ENCODE measurements at regions not wholly inside any gene's neighbourhood (a gene's known extent, or its start where the extent isn't known, plus 50 kb on each side); places are given as distances from the start of the nearest gene placed in this dataset.

DNA sequence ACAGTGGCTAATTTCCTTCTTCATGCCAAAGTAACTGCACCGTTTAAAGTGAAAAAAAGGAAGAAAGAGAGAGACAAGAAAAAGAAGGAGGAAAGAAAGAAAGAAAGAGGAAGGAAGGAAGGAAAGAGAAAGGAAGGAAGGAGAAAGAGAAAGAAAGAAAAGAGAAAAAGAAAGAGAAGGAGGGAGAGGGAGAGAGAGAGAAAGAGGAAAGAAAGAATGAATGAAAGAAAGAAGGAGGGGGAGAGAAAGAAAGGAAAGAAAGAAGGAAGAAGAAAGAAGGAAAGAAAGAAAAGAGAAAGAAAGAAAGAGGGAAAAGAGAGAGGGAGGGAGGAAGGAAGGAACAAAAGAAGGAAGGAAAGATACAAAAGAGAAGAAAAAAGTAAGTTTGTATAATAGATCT, 100.6 kb downstream of the GTPBP8 start:
- no peak overlapping the region for H3K4me3 ChIP-seq
- H3K27me3 ChIP-seq = no peaks in the 10 kb centered on the region
- no peaks in the 10 kb centered on the region for H3K36me3 ChIP-seq
- H3K9me3 ChIP-seq = no peaks in the 10 kb centered on the region
- no peak overlapping the region for H3K27ac ChIP-seq
- ATAC-seq (ENCODE audit: low FRiP score in 2 of 2) (no peak), DNase-seq (no peak)
- no peak for TF ChIP-seq POLR2A (IDR thresholded peaks at IDR 0.05)
- TF ChIP-seq POLR2AphosphoS5 (IDR thresholded peaks at IDR 0.05) = no peak
- no peak for TF ChIP-seq EP300 (IDR thresholded peaks at IDR 0.05)
- TF ChIP-seq, protein P1, sequence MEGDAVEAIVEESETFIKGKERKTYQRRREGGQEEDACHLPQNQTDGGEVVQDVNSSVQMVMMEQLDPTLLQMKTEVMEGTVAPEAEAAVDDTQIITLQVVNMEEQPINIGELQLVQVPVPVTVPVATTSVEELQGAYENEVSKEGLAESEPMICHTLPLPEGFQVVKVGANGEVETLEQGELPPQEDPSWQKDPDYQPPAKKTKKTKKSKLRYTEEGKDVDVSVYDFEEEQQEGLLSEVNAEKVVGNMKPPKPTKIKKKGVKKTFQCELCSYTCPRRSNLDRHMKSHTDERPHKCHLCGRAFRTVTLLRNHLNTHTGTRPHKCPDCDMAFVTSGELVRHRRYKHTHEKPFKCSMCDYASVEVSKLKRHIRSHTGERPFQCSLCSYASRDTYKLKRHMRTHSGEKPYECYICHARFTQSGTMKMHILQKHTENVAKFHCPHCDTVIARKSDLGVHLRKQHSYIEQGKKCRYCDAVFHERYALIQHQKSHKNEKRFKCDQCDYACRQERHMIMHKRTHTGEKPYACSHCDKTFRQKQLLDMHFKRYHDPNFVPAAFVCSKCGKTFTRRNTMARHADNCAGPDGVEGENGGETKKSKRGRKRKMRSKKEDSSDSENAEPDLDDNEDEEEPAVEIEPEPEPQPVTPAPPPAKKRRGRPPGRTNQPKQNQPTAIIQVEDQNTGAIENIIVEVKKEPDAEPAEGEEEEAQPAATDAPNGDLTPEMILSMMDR (IDR thresholded peaks at IDR 0.05) = no peak
- WGBS, 2 donors = 50 to 73% methylated on average over 1 of the region's 1 CpG
- H3K4me1 ChIP-seq = no peaks in the 10 kb centered on the region

DNA sequence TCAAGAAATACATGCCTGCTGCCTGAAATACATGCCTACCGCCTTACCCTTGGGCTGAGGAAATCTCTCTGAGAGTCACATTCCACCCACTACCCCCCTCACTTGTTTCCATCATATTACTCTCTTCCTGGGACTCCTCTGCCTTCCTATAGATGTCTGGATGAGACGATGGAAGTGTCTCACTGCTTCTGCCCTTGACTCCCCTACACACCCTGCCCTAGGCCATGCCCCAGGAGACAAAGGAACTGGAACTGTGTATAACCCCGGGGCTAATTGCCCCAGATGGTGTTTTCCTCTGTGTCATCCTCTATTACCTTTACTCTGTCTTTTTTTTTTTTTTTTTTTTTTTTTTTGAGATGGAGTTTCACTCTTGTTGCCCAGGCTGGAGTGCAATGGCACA, 102.0 kb downstream of the GTPBP8 start:
- ATAC-seq (ENCODE audit: low FRiP score in 2 of 2) (no peak), DNase-seq (no peak)
- TF ChIP-seq POLR2A (IDR thresholded peaks at IDR 0.05) (no peak), EP300 (IDR thresholded peaks at IDR 0.05) (no peak), POLR2AphosphoS5 (IDR thresholded peaks at IDR 0.05) (no peak)
- TF ChIP-seq, protein P1 (IDR thresholded peaks at IDR 0.05) = no peak
- H3K9me3 ChIP-seq = no peaks in the 10 kb centered on the region
- no peaks in the 10 kb centered on the region for H3K27me3 ChIP-seq
- H3K4me1 ChIP-seq = no peaks in the 10 kb centered on the region
- no peaks in the 10 kb centered on the region for H3K36me3 ChIP-seq
- H3K4me3 ChIP-seq = no peak overlapping the region
- no peak overlapping the region for H3K27ac ChIP-seq
- WGBS, 2 donors = 90 to 95% methylated on average over 3 of the region's 3 CpGs

DNA sequence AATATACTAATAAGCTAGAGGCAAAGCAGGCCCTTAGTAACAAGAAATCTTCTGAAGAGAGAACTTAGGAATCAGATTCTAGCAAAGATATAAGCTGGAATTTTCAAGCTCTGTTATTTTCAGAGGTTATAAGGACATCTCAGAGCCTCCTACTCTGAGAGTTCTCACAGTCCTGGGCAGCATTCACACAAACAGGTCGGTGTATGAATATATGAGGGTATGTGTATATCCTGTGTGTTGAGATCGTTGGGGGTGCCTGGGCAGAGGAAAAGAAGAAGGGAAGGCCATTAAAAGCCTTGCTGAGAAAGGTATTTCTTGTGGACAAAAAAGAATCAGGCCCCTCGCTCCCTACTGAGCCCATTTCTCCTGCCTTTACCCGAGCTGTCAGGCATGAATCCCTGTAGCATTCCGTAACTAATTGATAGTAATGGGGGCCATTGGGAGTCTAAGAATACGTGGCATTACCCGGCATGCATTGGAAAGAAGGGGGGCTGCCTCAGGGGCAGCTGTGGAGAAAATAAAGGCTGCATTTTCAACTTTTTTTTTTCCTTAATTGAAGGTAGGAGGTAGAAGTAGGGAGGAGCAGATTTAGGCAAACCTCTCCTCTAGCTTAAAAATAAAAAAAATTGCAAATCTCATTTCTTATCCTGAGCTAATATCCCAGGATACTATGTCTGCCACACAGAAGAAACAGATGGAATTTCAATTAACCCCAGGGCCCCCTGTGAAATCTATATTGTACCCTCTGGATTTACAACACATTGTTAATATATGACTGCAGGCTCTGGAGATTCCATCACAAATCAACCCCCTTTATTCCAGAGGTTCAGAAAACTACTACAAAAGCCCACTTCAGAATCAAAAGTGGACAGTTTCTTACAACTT, 103.8 kb downstream of the GTPBP8 start:
- TF ChIP-seq, protein P1 (IDR thresholded peaks at IDR 0.05) = no peak
- TF ChIP-seq EP300 (IDR thresholded peaks at IDR 0.05) = no peak
- TF ChIP-seq POLR2A (IDR thresholded peaks at IDR 0.05) = no peak
- TF ChIP-seq POLR2AphosphoS5 (IDR thresholded peaks at IDR 0.05) = no peak
- Histone ChIP-seq H3K27ac (no peak overlapping the region), H3K9me3 (no peaks in the 10 kb centered on the region), H3K36me3 (no peaks in the 10 kb centered on the region), H3K4me1 (no peaks in the 10 kb centered on the region), H3K4me3 (no peak overlapping the region), H3K27me3 (no peaks in the 10 kb centered on the region)
- 86 to 89% methylated on average over 7 of the region's 7 CpGs for WGBS, 2 donors
- DNase-seq (no peak), ATAC-seq (ENCODE audit: low FRiP score in 2 of 2) (no peak)

DNA sequence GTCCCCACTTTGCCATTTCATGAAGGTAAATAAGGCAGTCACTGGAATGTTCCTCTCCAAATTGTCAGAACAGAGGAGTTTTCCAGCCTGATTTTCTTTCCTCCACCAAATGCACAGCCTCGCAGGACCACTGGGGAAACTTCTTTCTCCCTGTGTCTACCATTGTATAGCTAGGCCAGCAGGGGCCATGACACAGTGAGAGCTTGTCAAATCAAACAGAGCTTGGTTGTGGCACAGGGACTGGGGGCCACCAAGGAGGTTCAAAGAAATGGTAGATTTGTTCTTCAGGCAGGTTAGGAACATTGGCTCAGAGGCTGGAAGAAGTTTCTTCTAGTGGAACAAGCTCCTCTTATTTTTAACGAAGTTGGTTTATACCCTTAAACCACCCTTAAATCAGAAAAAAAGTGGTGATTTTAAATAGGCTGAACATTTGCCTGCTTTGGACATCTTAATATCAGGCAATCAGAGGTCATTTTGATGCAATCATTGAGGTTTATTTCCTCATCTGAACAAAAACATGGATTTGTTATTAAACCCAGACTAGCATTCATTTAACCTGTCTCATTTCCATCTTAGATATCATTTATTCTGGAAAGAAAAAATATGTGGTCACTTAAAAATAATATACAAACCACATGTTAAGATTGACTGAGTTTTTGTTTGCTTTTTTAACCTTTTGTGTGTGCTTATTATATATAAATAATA, 105.6 kb downstream of the GTPBP8 start:
- ATAC-seq (ENCODE audit: low FRiP score in 2 of 2) = no peak
- Histone ChIP-seq H3K27ac (no peak overlapping the region), H3K36me3 (no peaks in the 10 kb centered on the region), H3K27me3 (no peaks in the 10 kb centered on the region), H3K9me3 (no peaks in the 10 kb centered on the region), H3K4me1 (no peaks in the 10 kb centered on the region), H3K4me3 (no peak overlapping the region)
- 85% methylated on average over 2 of the region's 2 CpGs for WGBS, 2 donors
- TF ChIP-seq POLR2AphosphoS5 (IDR thresholded peaks at IDR 0.05) (no peak), POLR2A (IDR thresholded peaks at IDR 0.05) (no peak), EP300 (IDR thresholded peaks at IDR 0.05) (no peak)
- TF ChIP-seq, protein P1 (IDR thresholded peaks at IDR 0.05) = no peak
- no peak for DNase-seq

Measured in upper lobe of left lung (tissue), 6 donors.